WI38 (cell line): ENCODE measurements at regions not wholly inside any gene's neighbourhood (a gene's known extent, or its start where the extent isn't known, plus 50 kb on each side); places are given as distances from the start of the nearest gene placed in this dataset.
"Not testable (repeated sequence)": the region's sequence is repeated elsewhere in the genome, so short reads cannot be mapped to it uniquely, and the experiment has no call there.

Experiments
- H3K4me3 ChIP-seq: 2 replicates; pipeline ENCODE4 v1.5.1; 2011; ENCODE audit warnings: low read depth, mild to moderate bottlenecking, control low read depth, low read length
- TF ChIP-seq, protein P1 (sequence below): IDR thresholded peaks from 2 replicates; pipeline ENCODE4 v1.5.1; 2012; ENCODE audit warnings: low read depth, mild to moderate bottlenecking, control low read depth, low read length

DNA sequence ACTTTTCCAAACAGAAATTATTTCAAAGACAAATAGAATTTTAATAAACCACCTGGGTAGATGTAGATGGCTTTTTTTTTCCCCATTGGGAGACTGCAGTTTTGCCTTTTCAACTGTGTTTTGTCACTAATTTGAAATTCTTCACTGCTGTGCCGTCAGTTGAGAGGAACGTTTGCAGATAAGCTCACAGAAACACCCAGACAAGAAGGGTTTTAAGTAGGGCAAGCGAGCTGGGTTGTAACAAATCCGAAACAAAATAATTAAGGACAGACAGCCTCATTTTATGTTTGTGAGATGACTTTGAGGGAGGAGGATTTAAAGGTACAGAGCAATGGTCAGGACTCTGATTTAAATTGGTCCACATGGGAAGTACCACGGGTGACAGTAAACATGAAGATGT is 155.1 kb upstream of the NTRK2 start:
- no peak overlapping the region for H3K4me3 ChIP-seq
- TF ChIP-seq, protein P1, sequence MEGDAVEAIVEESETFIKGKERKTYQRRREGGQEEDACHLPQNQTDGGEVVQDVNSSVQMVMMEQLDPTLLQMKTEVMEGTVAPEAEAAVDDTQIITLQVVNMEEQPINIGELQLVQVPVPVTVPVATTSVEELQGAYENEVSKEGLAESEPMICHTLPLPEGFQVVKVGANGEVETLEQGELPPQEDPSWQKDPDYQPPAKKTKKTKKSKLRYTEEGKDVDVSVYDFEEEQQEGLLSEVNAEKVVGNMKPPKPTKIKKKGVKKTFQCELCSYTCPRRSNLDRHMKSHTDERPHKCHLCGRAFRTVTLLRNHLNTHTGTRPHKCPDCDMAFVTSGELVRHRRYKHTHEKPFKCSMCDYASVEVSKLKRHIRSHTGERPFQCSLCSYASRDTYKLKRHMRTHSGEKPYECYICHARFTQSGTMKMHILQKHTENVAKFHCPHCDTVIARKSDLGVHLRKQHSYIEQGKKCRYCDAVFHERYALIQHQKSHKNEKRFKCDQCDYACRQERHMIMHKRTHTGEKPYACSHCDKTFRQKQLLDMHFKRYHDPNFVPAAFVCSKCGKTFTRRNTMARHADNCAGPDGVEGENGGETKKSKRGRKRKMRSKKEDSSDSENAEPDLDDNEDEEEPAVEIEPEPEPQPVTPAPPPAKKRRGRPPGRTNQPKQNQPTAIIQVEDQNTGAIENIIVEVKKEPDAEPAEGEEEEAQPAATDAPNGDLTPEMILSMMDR = no peak

- TF ChIP-seq, protein P1 = no peak
These were observed 152.5 kb upstream of the NTRK2 start for GRCh38 chr9:84517026-84517425.

GRCh38 chr9:84519413-84519812 is 150.1 kb upstream of the NTRK2 start:
- TF ChIP-seq, protein P1 = no peak

More at GRCh38 chr9:84517026-84517425, 152.5 kb upstream of the NTRK2 start:
- no peak overlapping the region for H3K4me3 ChIP-seq

GRCh38 chr9:84521208-84521607 is 148.3 kb upstream of the NTRK2 start:
- H3K4me3 ChIP-seq = no peak overlapping the region
- TF ChIP-seq, protein P1 = no peak

More at GRCh38 chr9:84519413-84519812, 150.1 kb upstream of the NTRK2 start:
- H3K4me3 ChIP-seq = no peak overlapping the region

DNA sequence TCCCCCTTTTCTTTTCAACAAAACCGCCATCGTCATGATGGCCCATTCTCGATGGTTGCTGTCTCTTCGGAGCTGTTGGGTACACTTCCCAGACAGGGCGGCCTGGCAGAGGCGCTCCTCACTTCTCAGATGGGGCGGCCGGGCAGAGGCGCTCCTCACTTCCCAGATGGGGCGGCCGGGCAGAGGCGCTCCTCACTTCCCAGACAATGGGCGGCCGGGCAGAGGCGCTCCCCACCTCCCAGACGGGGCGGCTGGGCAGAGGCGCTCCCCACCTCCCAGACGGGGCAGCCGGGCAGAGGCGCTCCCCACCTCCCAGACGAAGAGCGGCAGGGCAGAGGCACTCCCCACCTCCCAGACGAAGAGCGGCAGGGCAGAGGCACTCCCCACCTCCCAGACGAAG is 143.3 kb upstream of the NTRK2 start:
- not testable (repeated sequence) for H3K4me3 ChIP-seq

GRCh38 chr9:84527060-84527720 is 142.3 kb upstream of the NTRK2 start:
- H3K4me3 ChIP-seq = not testable (repeated sequence)

- H3K4me3 ChIP-seq = not testable (repeated sequence)
These were observed 133.6 kb upstream of the NTRK2 start for GRCh38 chr9:84535973-84536372.

- H3K4me3 ChIP-seq = no peak overlapping the region
- TF ChIP-seq, protein P1 = no peak
These were observed 130.7 kb upstream of the NTRK2 start for GRCh38 chr9:84538879-84539278.

DNA sequence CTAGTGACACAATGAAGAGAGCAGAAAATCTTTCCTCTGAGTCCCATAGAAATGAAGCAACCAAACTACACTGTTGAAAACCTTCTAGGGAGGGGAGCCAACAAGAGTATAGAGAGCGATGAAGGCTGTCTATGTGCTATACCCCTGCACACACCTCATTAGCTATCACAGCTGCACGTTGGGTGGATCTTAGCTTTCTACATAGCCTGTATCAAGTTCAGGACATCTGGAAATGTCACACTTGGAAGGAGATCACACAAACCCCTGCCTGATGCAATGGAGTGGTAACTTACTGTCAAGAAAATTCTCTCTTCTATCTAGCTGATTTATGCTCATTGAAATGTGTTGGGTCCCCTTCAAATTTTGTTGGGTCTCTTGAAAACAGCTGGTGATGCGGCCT is 127.0 kb upstream of the NTRK2 start:
- H3K4me3 ChIP-seq = no peak overlapping the region
- TF ChIP-seq, protein P1 = no peak
